ENCODE measurements at regions not wholly inside any gene's neighbourhood (a gene's known extent, or its start where the extent isn't known, plus 50 kb on each side); places are given as distances from the start of the nearest gene placed in this dataset.

GRCh38 chr12:77213319-77213718 lies 147.9 kb upstream of the E2F7 start (continued):
- no peak for TF ChIP-seq RB1 (IDR thresholded peaks at IDR 0.05; ENCODE audit: low read depth)

DNA sequence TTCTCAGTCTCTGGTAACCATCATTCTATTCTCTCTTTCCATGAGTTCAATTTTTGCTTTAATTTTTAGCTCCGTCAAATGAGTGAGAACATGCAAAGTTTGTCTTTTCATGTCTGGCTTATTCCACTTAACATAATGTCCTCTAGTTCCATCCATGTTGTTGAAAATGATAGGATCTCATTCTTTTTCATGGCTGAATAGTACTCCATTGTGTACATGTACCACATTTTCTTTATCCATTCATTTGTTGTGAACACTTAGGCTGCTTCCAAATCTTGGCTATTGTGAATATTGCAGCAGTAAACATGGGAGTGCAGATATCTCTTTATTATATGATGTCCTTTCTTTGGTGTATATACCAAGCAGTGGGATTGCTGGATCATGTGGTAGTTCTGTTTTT lies 145.4 kb upstream of the E2F7 start:
- ChIA-PET POLR2A (no interaction called here), CTCF (ENCODE audit: low intra/inter-chr PET ratio) (no interaction called here)
- Histone ChIP-seq H3K4me1 (replicated peaks in 1 of 2; ENCODE audit: control insufficient read depth in 2 of 2, insufficient read depth in 2 of 2, low read length in 2 of 2) (no peaks in the 10 kb centered on the region), H4K20me1 (replicated peaks; ENCODE audit: control insufficient read depth, insufficient read depth, low read length) (no peaks in the 10 kb centered on the region), H3K4me2 (ENCODE audit: insufficient read depth, low read length) (no peak overlapping the region), H3K9ac (ENCODE audit: insufficient read depth in 1 of 2, low read depth in 2 of 2, low read length in 2 of 2) (no peak overlapping the region), H3K9me3 (replicated peaks; ENCODE audit: control insufficient read depth, insufficient read depth, low read depth, low read length) (no peaks in the 10 kb centered on the region), H2AFZ (ENCODE audit: low read depth, low read length) (no peak overlapping the region), H3K27me3 (ENCODE audit: control insufficient read depth in 2 of 2, insufficient read depth in 2 of 2, low read length in 2 of 2) (no peaks in the 10 kb centered on the region), H3K4me3 (no peak overlapping the region), H3K79me2 (ENCODE audit: control insufficient read depth, insufficient read depth, low read length) (no peaks in the 10 kb centered on the region), H3K9me1 (ENCODE audit: control insufficient read depth, insufficient read depth, low read length) (no peaks in the 10 kb centered on the region), H3K36me3 (ENCODE audit: control insufficient read depth, insufficient read depth, low read length) (no peaks in the 10 kb centered on the region), H3K27ac (ENCODE audit: extremely low read depth, low read depth, low read length) (no peak overlapping the region)
- in situ Hi-C loops (cut with MboI) (no loop called here), intact Hi-C loops (cut with micrococcal nuclease) (no loop called here)
- 13% methylated on average over 1 of the region's 1 CpG for WGBS (ENCODE audit: insufficient coverage, low coverage, missing lambda C conversion rate)
- no TSS peak for BruUV-seq (replicated peaks)
- ATAC-seq (no peak), DNase-seq (ENCODE audit: extremely low read depth in 1 of 4, low spot score in 3 of 4) (no peak), FAIRE-seq (no peak)
- TF ChIP-seq ZNF146 (CRISPR knock-in tag; IDR thresholded peaks at IDR 0.05; ENCODE audit: unreplicated experiment) (peak; percentile 32), OTX1 (CRISPR knock-in tag; IDR thresholded peaks at IDR 0.05) (no peak)

- ATAC-seq, result no peak
- no peaks in the 10 kb centered on the region for H3K36me3 ChIP-seq (ENCODE audit: control insufficient read depth, insufficient read depth, low read length)
- POLR2A ChIA-PET, result no interaction called here
- H3K9me3 ChIP-seq (replicated peaks; ENCODE audit: control insufficient read depth, insufficient read depth, low read depth, low read length), result 0 out of 2 replicates have a peak, but pooled peaks cover 3% of the 10 kb centered on the region
- H4K20me1 ChIP-seq (replicated peaks; ENCODE audit: control insufficient read depth, insufficient read depth, low read length), result no peaks in the 10 kb centered on the region
- TF ChIP-seq TCF7L2 (IDR thresholded peaks at IDR 0.05; ENCODE audit: low read depth, low read length), result no peak
- TF ChIP-seq, protein P1, sequence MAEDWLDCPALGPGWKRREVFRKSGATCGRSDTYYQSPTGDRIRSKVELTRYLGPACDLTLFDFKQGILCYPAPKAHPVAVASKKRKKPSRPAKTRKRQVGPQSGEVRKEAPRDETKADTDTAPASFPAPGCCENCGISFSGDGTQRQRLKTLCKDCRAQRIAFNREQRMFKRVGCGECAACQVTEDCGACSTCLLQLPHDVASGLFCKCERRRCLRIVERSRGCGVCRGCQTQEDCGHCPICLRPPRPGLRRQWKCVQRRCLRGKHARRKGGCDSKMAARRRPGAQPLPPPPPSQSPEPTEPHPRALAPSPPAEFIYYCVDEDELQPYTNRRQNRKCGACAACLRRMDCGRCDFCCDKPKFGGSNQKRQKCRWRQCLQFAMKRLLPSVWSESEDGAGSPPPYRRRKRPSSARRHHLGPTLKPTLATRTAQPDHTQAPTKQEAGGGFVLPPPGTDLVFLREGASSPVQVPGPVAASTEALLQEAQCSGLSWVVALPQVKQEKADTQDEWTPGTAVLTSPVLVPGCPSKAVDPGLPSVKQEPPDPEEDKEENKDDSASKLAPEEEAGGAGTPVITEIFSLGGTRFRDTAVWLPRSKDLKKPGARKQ (CRISPR knock-in tag; IDR thresholded peaks at IDR 0.05), result no peak
- TF ChIP-seq, protein P2, sequence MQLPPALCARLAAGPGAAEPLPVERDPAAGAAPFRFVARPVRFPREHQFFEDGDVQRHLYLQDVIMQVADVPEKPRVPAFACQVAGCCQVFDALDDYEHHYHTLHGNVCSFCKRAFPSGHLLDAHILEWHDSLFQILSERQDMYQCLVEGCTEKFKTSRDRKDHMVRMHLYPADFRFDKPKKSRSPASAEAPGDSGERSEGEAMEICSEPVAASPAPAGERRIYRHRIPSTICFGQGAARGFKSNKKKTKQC (CRISPR knock-in tag; IDR thresholded peaks at IDR 0.05), result no peak
- TF ChIP-seq HMG20A (CRISPR knock-in tag; conservative IDR thresholded peaks at IDR 0.05), result no peak
- TF ChIP-seq, protein P3, sequence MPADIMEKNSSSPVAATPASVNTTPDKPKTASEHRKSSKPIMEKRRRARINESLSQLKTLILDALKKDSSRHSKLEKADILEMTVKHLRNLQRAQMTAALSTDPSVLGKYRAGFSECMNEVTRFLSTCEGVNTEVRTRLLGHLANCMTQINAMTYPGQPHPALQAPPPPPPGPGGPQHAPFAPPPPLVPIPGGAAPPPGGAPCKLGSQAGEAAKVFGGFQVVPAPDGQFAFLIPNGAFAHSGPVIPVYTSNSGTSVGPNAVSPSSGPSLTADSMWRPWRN (IDR thresholded peaks at IDR 0.05; ENCODE audit: low read depth), result no peak
- TF ChIP-seq RAD21 (CRISPR knock-in tag; conservative IDR thresholded peaks at IDR 0.05 in 1 of 2, IDR thresholded peaks at IDR 0.05 in 1 of 2), result 0 out of 4 replicates have a peak, but pooled peaks of 1 of the 2 experiments have one; percentile 6
- TF ChIP-seq SIX5 (IDR thresholded peaks at IDR 0.05; ENCODE audit: borderline replicate concordance in 1 of 2, insufficient read depth in 1 of 2, low read depth in 1 of 2, low read length in 2 of 2), result no peak
- DNase-seq (ENCODE audit: extremely low read depth in 1 of 4, low spot score in 3 of 4), result no peak
- no peak overlapping the region for H3K4me3 ChIP-seq
- WGBS (ENCODE audit: insufficient coverage, low coverage, missing lambda C conversion rate), result 1% methylated on average over 3 of the region's 3 CpGs
- no peaks in the 10 kb centered on the region for H3K4me1 ChIP-seq (replicated peaks in 1 of 2; ENCODE audit: control insufficient read depth in 2 of 2, insufficient read depth in 2 of 2, low read length in 2 of 2)
- CTCF ChIA-PET (ENCODE audit: low intra/inter-chr PET ratio), result no interaction called here
- H3K79me2 ChIP-seq (ENCODE audit: control insufficient read depth, insufficient read depth, low read length), result no peaks in the 10 kb centered on the region
- no peak overlapping the region for H3K9ac ChIP-seq (ENCODE audit: insufficient read depth in 1 of 2, low read depth in 2 of 2, low read length in 2 of 2)
- H3K4me2 ChIP-seq (ENCODE audit: insufficient read depth, low read length), result no peak overlapping the region
- no peaks in the 10 kb centered on the region for H3K9me1 ChIP-seq (ENCODE audit: control insufficient read depth, insufficient read depth, low read length)
- in situ Hi-C loops (cut with MboI) (no loop called here), intact Hi-C loops (cut with micrococcal nuclease) (no loop called here)
- no peak for FAIRE-seq
- H3K27ac ChIP-seq (ENCODE audit: extremely low read depth, low read depth, low read length), result no peak overlapping the region
- no peak overlapping the region for H2AFZ ChIP-seq (ENCODE audit: low read depth, low read length)
- no TSS peak for BruUV-seq (replicated peaks)
- no peaks in the 10 kb centered on the region for H3K27me3 ChIP-seq (ENCODE audit: control insufficient read depth in 2 of 2, insufficient read depth in 2 of 2, low read length in 2 of 2)
Observed at GRCh38 chr12:77204083-77204482, 138.7 kb upstream of the E2F7 start.
